ENCODE measurements at regions not wholly inside any gene's neighbourhood (a gene's known extent, or its start where the extent isn't known, plus 50 kb on each side); places are given as distances from the start of the nearest gene placed in this dataset.

DNA sequence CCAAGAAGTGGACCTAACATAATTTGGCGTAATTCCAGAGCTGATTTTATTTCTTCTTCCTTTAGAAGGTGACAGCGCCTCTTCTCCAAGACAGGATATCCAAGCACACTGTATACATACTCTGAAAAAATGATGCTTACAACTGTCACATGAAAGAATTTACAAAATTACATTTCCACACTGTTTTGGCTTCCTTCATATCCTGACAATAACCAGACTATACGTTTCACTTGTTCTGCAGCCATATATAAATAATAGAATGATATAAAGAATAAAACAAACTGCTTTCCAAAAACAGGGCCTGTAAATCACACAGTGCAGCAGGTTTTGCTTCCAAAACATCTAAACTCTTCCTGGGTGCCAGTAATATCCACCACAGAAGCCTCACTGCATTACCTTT, 141.6 kb downstream of the FBXO8 start:
- DNase-seq (no peak), ATAC-seq (no peak)
- TF ChIP-seq, protein P1, sequence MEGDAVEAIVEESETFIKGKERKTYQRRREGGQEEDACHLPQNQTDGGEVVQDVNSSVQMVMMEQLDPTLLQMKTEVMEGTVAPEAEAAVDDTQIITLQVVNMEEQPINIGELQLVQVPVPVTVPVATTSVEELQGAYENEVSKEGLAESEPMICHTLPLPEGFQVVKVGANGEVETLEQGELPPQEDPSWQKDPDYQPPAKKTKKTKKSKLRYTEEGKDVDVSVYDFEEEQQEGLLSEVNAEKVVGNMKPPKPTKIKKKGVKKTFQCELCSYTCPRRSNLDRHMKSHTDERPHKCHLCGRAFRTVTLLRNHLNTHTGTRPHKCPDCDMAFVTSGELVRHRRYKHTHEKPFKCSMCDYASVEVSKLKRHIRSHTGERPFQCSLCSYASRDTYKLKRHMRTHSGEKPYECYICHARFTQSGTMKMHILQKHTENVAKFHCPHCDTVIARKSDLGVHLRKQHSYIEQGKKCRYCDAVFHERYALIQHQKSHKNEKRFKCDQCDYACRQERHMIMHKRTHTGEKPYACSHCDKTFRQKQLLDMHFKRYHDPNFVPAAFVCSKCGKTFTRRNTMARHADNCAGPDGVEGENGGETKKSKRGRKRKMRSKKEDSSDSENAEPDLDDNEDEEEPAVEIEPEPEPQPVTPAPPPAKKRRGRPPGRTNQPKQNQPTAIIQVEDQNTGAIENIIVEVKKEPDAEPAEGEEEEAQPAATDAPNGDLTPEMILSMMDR (IDR thresholded peaks at IDR 0.05): no peak
- Histone ChIP-seq H3K4me3 (no peak overlapping the region), H3K36me3 (ENCODE audit: insufficient read depth in 1 of 2, low read depth in 1 of 2) (no peaks in the 10 kb centered on the region), H3K27me3 (ENCODE audit: insufficient read depth in 3 of 3, low read length in 2 of 3) (peaks cover 0 to 5% (median 0%) of the 10 kb centered on the region in 3 donors), H3K9me3 (no peaks in the 10 kb centered on the region), H3K27ac (no peak overlapping the region), H3K4me1 (no peaks in the 10 kb centered on the region)
- intact Hi-C loops (cut with DNase I): no loop called here
- WGBS, 3 donors: 59 to 78% (median 62%) methylated on average over 3 of the region's 3 CpGs

- Histone ChIP-seq H3K4me1 (no peaks in the 10 kb centered on the region), H3K4me3 (no peak overlapping the region), H3K27ac (no peak overlapping the region), H3K36me3 (ENCODE audit: insufficient read depth in 1 of 2, low read depth in 1 of 2) (no peaks in the 10 kb centered on the region), H3K9me3 (no peaks in the 10 kb centered on the region), H3K27me3 (ENCODE audit: insufficient read depth in 3 of 3, low read length in 2 of 3) (no peaks in the 10 kb centered on the region)
- no peak for ATAC-seq
- DNase-seq: no peak
- 97 to 100% (median 100%) methylated on average over 1 of the region's 1 CpG for WGBS, 3 donors
- TF ChIP-seq, protein P1 (IDR thresholded peaks at IDR 0.05): no peak
- intact Hi-C loops (cut with DNase I): no loop called here
These were observed 144.9 kb downstream of the FBXO8 start for GRCh38 chr4:174138616-174139015.

DNA sequence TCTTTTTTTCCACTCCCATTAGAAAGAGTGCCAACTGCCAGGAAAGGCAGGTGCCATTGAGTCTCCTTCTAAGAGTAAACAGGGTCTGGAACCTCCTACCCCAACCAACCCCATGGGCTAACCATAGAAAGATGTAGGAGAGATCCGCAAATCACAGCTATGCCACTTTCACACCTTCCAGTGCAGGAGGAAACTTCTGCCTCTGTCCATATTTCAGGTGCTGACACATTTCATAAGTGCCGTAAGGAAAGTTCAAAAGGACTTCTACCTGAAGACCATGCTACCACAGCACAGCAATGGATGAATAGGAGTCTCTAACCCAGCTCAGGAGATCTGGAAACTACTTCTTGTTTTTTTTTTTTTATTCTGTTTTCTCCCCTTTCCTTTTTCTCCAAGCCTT, 145.8 kb downstream of the FBXO8 start:
- 82 to 89% (median 84%) methylated on average over 2 of the region's 2 CpGs for WGBS, 3 donors
- intact Hi-C loops (cut with DNase I): no loop called here
- ATAC-seq: no peak

DNA sequence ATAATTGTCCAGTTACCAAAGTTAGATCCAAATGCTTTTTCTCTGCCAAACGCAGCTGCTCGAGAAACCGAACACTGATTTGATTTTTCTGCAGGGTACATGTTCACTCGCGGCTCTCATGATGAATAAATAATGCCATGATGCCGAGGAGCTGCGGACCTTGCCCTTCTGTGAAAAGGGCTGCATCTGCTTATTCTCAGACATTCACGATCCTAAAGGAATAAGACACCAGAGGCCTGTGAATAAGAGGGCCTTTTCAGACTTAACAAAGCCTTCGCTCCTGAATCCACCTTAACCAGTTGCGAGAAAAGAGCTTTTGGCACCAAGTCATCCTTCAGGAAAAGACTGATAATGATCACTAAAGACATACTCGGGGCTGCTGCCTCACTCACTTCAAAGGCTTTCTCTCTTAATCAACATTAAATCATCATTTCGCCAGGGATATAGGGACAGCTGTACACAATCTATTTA, 147.5 kb downstream of the FBXO8 start:
- DNase-seq (no peak), ATAC-seq (no peak)
- Histone ChIP-seq H3K36me3 (ENCODE audit: insufficient read depth in 1 of 2, low read depth in 1 of 2) (no peaks in the 10 kb centered on the region), H3K27me3 (ENCODE audit: insufficient read depth in 3 of 3, low read length in 2 of 3) (no peaks in the 10 kb centered on the region), H3K9me3 (no peaks in the 10 kb centered on the region), H3K4me1 (no peaks in the 10 kb centered on the region), H3K27ac (no peak overlapping the region), H3K4me3 (peak overlapping the region; percentile 46)
- intact Hi-C loops (cut with DNase I): no loop called here
- TF ChIP-seq, protein P1 (IDR thresholded peaks at IDR 0.05): no peak
- WGBS, 3 donors: 15 to 20% (median 16%) methylated on average over 12 of the region's 12 CpGs

More for the DNA sequence above, 145.8 kb downstream of the FBXO8 start:
- no peaks in the 10 kb centered on the region for H3K4me1 ChIP-seq
- no peaks in the 10 kb centered on the region for H3K36me3 ChIP-seq (ENCODE audit: insufficient read depth in 1 of 2, low read depth in 1 of 2)
- H3K4me3 ChIP-seq: no peak overlapping the region
- H3K27ac ChIP-seq: no peak overlapping the region
- H3K9me3 ChIP-seq: no peaks in the 10 kb centered on the region
- no peak for DNase-seq
- no peaks in the 10 kb centered on the region for H3K27me3 ChIP-seq (ENCODE audit: insufficient read depth in 3 of 3, low read length in 2 of 3)
- TF ChIP-seq, protein P1 (IDR thresholded peaks at IDR 0.05): no peak

DNA sequence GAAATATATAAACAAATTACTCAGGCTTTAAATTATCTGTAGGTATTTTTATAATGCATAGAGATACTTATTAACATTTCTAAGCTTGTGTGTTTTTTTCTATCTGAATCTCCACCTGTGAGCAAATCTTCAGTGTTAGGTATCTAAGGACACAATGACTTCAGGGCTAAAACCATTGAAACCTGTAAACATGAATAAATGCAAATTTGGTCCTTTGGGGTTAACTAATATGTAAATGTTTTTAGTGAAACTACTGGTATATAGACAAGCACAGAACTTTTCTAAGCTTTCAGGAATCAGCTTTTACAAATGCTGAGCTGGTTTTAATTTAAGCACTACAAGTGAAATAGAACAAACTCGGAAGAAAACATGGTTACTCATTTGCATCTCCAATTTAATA, 147.9 kb downstream of the FBXO8 start:
- peak overlapping the region; percentile 46 for H3K4me3 ChIP-seq
- no peaks in the 10 kb centered on the region for H3K4me1 ChIP-seq
- TF ChIP-seq, protein P1 (IDR thresholded peaks at IDR 0.05): no peak
- no peaks in the 10 kb centered on the region for H3K36me3 ChIP-seq (ENCODE audit: insufficient read depth in 1 of 2, low read depth in 1 of 2)
- no peaks in the 10 kb centered on the region for H3K9me3 ChIP-seq
- DNase-seq (no peak), ATAC-seq (no peak)
- 5 to 30% (median 22%) methylated on average over 1 of the region's 1 CpG for WGBS, 3 donors
- H3K27ac ChIP-seq: no peak overlapping the region
- H3K27me3 ChIP-seq (ENCODE audit: insufficient read depth in 3 of 3, low read length in 2 of 3): no peaks in the 10 kb centered on the region
- intact Hi-C loops (cut with DNase I): no loop called here

Measured in psoas muscle (tissue), 7 donors.